NCI-H345 treated with DMSO at 0.1 percent for 48 hours (cell line): ENCODE measurements at regions not wholly inside any gene's neighbourhood (a gene's known extent, or its start where the extent isn't known, plus 50 kb on each side); places are given as distances from the start of the nearest gene placed in this dataset.
"Not testable (repeated sequence)": the region's sequence is repeated elsewhere in the genome, so short reads cannot be mapped to it uniquely, and the experiment has no call there.

ENCODE experiments used
- DNase-seq: peaks from one replicate; lab custom pipeline; 2025; ENCODE audit not compliant: unreplicated experiment; lab: John Stamatoyannopoulos, UW

GRCh38 chr12:90235642-90236041 is 527.0 kb upstream of the ATP2B1 start:
- no peak for DNase-seq

- DNase-seq: no peak
Measured at GRCh38 chr12:90234472-90234871, 525.8 kb upstream of the ATP2B1 start.

- no peak for DNase-seq
Measured at GRCh38 chr12:90233168-90234100, 524.8 kb upstream of the ATP2B1 start.

GRCh38 chr12:90229407-90230170 is 521.0 kb upstream of the ATP2B1 start:
- DNase-seq: no peak

- DNase-seq: no peak
Measured at GRCh38 chr12:90226211-90226610, 517.6 kb upstream of the ATP2B1 start.

- DNase-seq: no peak
Measured at GRCh38 chr12:90216815-90217214, 508.2 kb upstream of the ATP2B1 start.

- DNase-seq: no peak
Measured at GRCh38 chr12:90216020-90216552, 507.4 kb upstream of the ATP2B1 start.

GRCh38 chr12:90211017-90211416 is 502.4 kb upstream of the ATP2B1 start:
- DNase-seq: no peak

- DNase-seq: no peak
Measured at GRCh38 chr12:90209029-90209428, 500.4 kb upstream of the ATP2B1 start.

- DNase-seq: not testable (repeated sequence)
Measured at GRCh38 chr12:90208379-90208778, 499.7 kb upstream of the ATP2B1 start.

- no peak for DNase-seq
Measured at GRCh38 chr12:90207799-90208198, 499.2 kb upstream of the ATP2B1 start.

- DNase-seq: no peak
Measured at GRCh38 chr12:90205165-90205564, 496.5 kb upstream of the ATP2B1 start.

GRCh38 chr12:90203556-90203955 is 494.9 kb upstream of the ATP2B1 start:
- DNase-seq: no peak

GRCh38 chr12:90199006-90199405 is 490.4 kb upstream of the ATP2B1 start:
- DNase-seq: no peak

- DNase-seq: no peak
Measured at GRCh38 chr12:90193500-90193899, 484.9 kb upstream of the ATP2B1 start.

- DNase-seq: no peak
Measured at GRCh38 chr12:90188857-90189256, 480.2 kb upstream of the ATP2B1 start.

GRCh38 chr12:90183201-90183600 is 474.6 kb upstream of the ATP2B1 start:
- no peak for DNase-seq

GRCh38 chr12:90181216-90181615 is 472.6 kb upstream of the ATP2B1 start:
- DNase-seq: no peak

GRCh38 chr12:90174956-90175355 is 466.3 kb upstream of the ATP2B1 start:
- DNase-seq: no peak

- DNase-seq: no peak
Measured at GRCh38 chr12:90174198-90174510, 465.5 kb upstream of the ATP2B1 start.

GRCh38 chr12:90173499-90174197 is 465.0 kb upstream of the ATP2B1 start:
- DNase-seq: no peak
